Activated naive CD4-positive, alpha-beta T cell treated with anti-CD3 and anti-CD28 coated beads for 36 hours (primary cell): ENCODE measurements at regions not wholly inside any gene's neighbourhood (a gene's known extent, or its start where the extent isn't known, plus 50 kb on each side); places are given as distances from the start of the nearest gene placed in this dataset.

Experiments
- CTCF ChIA-PET: fragments of 350-600 bp; sonication (Branson Sonifier 250); formaldehyde crosslinking; loops from one replicate; lab custom pipeline; 2021; ENCODE audit warnings: antibody characterized with exemption; lab: Charles Lee
- DNase-seq: peaks from one replicate; pipeline ENCODE4 v3.0.0-alpha.2; 2020
- H3K27ac Mint-ChIP-seq: one replicate; pipeline ENCODE4 v1.8.0; 2021; ENCODE audit warnings: mild to moderate bottlenecking, mixed read lengths
- H3K27me3 Mint-ChIP-seq: one replicate; pipeline ENCODE4 v1.8.0; 2021; ENCODE audit warnings: low read depth, mixed read lengths
- H3K36me3 Mint-ChIP-seq: one replicate; pipeline ENCODE4 v1.8.0; 2021; ENCODE audit warnings: low read depth, mixed read lengths
- H3K4me1 Mint-ChIP-seq: one replicate; pipeline ENCODE4 v1.8.0; 2021; ENCODE audit warnings: low read depth, mixed read lengths
- H3K4me3 Mint-ChIP-seq: one replicate; pipeline ENCODE4 v1.8.0; 2021; ENCODE audit warnings: mild to moderate bottlenecking, moderate library complexity, mixed read lengths
- H3K9me3 Mint-ChIP-seq: one replicate; pipeline ENCODE4 v1.8.0; 2021; ENCODE audit warnings: mixed read lengths
- intact Hi-C: fragments of 100-400 bp; cut with micrococcal nuclease; formaldehyde crosslinking; loops from one replicate; pipeline ENCODE4 v1.15.1; 2023

DNA sequence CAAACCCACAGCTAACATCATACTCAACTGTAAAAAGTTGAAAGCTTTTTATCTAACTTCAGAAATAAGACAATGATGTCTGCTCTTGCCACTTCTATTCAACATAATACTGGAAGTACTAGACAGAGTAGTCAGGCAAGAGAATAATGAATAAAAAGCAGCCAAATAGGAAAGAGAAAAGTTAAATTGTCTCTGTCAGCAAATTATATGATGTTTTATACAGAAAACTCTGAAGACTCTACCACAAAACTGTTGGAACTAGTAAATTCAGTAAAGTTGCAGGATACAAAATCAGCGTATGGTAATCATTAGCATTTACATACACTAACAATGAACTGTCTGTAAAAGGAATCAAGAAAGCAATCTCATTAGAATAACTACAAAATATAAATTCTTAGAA is 752.9 kb upstream of the CT83 start:
- Mint-ChIP-seq H3K27me3 (no peaks in the 10 kb centered on the region), H3K4me1 (no peaks in the 10 kb centered on the region), H3K4me3 (no peak overlapping the region), H3K27ac (no peak overlapping the region), H3K9me3 (no peaks in the 10 kb centered on the region), H3K36me3 (no peaks in the 10 kb centered on the region)
- no peak for DNase-seq
- intact Hi-C loops = no loop called here
- CTCF ChIA-PET = no interaction called here

DNA sequence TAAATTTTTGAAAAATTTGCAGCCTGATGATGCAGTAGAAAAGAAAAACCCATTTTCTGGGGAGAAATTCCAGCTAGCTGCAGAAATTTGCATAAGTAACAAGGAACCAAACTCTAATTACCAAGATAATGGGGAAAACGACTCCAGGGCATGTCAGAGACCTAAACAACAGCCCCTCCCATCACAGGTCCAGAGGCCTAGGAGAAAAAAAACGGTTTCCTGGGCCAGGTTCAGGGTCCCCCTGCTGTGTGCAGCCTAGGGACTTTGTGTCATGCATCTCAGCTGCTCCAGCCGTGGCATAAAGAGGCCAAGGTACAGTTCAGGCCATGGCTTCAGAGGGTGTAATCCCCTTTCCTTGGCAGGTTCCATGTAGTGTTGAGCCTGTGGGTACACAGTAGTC is 733.7 kb upstream of the CT83 start:
- Mint-ChIP-seq H3K9me3 (peaks cover 1% of the 10 kb centered on the region), H3K27ac (no peak overlapping the region), H3K36me3 (no peaks in the 10 kb centered on the region), H3K4me1 (no peaks in the 10 kb centered on the region), H3K4me3 (no peak overlapping the region), H3K27me3 (no peaks in the 10 kb centered on the region)
- CTCF ChIA-PET = no interaction called here
- intact Hi-C loops = no loop called here
- DNase-seq = no peak

DNA sequence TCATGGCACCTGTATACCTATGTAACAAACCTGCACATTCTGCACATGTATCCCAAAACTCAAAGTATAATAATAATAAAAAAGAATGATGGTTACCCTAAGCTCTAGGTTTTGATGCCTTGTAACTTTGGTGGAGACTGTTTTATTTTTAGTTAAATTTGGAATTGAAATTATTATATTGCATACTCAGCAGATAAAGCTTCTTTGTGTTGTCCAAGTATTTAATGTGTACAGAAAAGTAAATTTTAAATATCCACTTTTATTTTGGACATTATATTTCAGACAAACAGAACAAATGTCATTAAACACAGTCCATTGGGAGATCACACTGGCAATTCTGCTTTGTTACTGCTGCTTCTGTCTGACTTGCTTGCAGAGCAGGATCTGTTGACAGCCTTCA is 684.5 kb upstream of the CT83 start:
- Mint-ChIP-seq H3K27me3 (no peaks in the 10 kb centered on the region), H3K27ac (no peak overlapping the region), H3K4me3 (no peak overlapping the region), H3K4me1 (no peaks in the 10 kb centered on the region), H3K36me3 (no peaks in the 10 kb centered on the region), H3K9me3 (peaks cover 4% of the 10 kb centered on the region)
- intact Hi-C loops = no loop called here
- no peak for DNase-seq
- CTCF ChIA-PET = no interaction called here

DNA sequence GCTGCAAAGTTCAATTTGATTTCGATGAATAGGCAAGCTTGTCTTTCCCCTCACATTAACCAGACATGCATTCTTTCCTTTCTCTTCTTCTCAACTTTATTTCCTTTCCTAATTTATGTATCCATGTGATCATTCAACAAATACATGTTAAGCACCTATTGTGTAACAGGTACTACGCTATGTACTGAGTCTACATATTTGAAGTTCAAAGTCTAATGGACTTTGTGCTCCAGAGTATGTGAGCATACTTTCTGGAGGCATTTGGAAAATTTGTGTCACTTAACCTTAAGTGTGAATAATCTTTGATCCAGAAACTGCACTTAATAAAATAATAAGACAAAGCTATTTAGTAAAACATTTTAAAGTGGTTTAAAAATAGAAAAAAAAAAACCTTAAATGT is 675.3 kb upstream of the CT83 start:
- no peaks in the 10 kb centered on the region for H3K36me3 Mint-ChIP-seq
- CTCF ChIA-PET = no interaction called here
- no peak overlapping the region for H3K4me3 Mint-ChIP-seq
- H3K9me3 Mint-ChIP-seq = no peaks in the 10 kb centered on the region
- no peaks in the 10 kb centered on the region for H3K4me1 Mint-ChIP-seq
- no peak overlapping the region for H3K27ac Mint-ChIP-seq
- no peak for DNase-seq
- no peaks in the 10 kb centered on the region for H3K27me3 Mint-ChIP-seq
- intact Hi-C loops = no loop called here

DNA sequence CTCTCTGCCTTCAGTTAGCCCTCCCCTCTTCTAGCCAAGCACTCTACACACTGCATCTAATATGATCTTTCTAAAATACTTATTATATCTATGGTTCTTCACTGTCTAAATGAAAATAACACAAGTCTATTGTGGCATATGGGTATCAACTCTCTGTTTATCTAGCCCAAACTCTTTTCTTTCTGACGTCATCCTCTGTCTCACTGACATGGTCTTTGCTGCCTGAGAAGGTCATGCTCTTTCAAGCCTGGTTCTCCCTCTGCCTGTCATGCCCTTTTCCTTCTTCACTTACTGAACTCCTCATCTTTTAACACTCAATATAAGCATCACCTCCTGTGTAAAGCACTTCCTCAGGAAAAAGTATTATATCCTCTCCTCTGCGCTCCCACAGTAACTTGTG is 672.2 kb upstream of the CT83 start:
- Mint-ChIP-seq H3K9me3 (peaks cover 2% of the 10 kb centered on the region), H3K27me3 (no peaks in the 10 kb centered on the region), H3K36me3 (no peaks in the 10 kb centered on the region), H3K27ac (no peak overlapping the region), H3K4me3 (no peak overlapping the region), H3K4me1 (no peaks in the 10 kb centered on the region)
- CTCF ChIA-PET = no interaction called here
- no peak for DNase-seq
- intact Hi-C loops = no loop called here

DNA sequence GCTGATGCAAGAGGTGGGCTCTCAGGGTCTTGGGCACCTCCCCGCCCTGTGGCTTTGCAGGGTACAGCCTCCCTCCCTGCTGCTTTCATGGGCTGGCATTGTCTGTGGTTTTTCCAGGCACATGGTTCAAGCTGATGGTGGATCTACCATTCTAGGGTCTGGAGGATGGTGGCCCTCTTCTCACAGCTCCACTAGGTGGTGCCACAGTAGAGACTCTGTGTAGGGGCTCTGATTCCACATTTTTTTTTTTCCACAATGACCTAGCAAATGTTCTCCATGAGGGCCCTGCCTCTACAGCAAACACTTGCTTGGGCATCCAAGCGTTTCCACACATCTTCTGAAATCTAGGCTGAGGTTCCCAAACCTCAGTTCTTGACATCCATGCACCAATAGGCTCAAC is 657.9 kb upstream of the CT83 start:
- intact Hi-C loops = no loop called here

DNA sequence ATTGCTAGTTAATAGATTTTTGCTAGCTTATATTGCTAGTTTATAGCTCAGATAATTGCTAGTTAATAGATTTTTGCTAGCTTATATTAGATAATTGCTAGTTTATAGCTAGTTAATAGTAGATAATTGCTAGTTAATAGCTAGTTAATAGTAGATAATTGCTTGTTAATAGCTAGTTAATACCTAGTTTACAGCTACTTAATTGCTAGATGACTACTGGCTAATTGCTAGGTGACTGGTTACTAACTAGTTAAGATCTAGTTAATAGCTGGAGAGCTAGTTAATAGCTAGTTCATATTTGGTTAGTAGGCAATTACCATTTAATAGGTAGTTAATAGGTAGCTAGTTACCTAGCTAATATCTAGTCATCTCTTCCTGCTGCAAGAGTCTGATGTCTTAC is 633.8 kb upstream of the CT83 start:
- H3K36me3 Mint-ChIP-seq = peaks cover 2% of the 10 kb centered on the region
- CTCF ChIA-PET = interaction anchor here (0.6 kb wide), 1 partner anchor 1158 kb away, joined by 4 read pairs; no protein-coding TSS in a partner anchor
- no peak overlapping the region for H3K4me3 Mint-ChIP-seq
- intact Hi-C loops = no loop called here
- no peak overlapping the region for H3K27ac Mint-ChIP-seq
- no peaks in the 10 kb centered on the region for H3K27me3 Mint-ChIP-seq
- peaks cover 3% of the 10 kb centered on the region for H3K9me3 Mint-ChIP-seq
- DNase-seq = no peak
- H3K4me1 Mint-ChIP-seq = no peaks in the 10 kb centered on the region

More for the DNA sequence above, 657.9 kb upstream of the CT83 start:
- CTCF ChIA-PET = no interaction called here
- no peaks in the 10 kb centered on the region for H3K4me1 Mint-ChIP-seq
- peaks cover 7% of the 10 kb centered on the region for H3K9me3 Mint-ChIP-seq
- H3K4me3 Mint-ChIP-seq = no peak overlapping the region
- no peaks in the 10 kb centered on the region for H3K36me3 Mint-ChIP-seq
- DNase-seq = no peak
- no peak overlapping the region for H3K27ac Mint-ChIP-seq
- H3K27me3 Mint-ChIP-seq = no peaks in the 10 kb centered on the region

DNA sequence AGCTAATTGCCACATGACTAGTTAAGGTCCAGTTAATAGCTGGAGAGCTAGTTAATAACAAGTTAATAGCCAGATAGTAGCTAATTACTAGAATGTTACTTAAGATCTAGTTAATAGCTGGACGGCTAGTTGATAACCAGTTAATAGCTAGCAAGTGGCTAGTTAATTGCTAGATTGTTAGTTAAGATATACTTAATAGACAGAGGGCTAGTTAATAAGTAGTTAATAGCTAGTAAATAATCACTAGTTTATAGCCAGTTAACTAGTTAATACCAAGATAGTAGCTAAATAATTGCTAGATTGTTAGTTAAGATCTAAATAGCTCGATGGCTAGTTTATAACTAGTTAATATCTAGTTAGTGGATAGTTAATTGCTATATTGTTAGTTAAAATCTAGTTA is 632.6 kb upstream of the CT83 start:
- CTCF ChIA-PET = no interaction called here
- Mint-ChIP-seq H3K4me3 (no peak overlapping the region), H3K27me3 (no peaks in the 10 kb centered on the region), H3K27ac (no peak overlapping the region), H3K9me3 (peaks cover 3% of the 10 kb centered on the region), H3K4me1 (no peaks in the 10 kb centered on the region), H3K36me3 (peaks cover 2% of the 10 kb centered on the region)
- no peak for DNase-seq
- intact Hi-C loops = no loop called here

DNA sequence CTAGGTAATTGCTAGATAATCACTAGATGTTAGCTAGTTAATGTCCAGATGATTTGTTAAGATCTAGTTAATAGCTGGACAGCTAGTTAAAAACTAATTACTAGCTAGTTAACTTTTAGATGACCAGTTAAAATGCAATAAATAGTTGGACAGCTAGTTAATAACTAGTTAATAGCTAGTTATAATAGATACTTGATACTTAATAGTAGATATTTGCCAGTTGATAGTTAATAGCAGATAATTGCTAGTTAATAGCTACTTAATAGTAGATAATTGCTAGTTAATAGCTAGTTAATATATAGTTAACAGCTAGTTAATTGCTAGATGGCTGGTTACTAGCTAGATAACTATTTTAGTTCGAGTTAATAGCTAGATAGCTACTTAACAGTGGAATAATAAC is 631.4 kb upstream of the CT83 start:
- Mint-ChIP-seq H3K27ac (no peak overlapping the region), H3K9me3 (peaks cover 3% of the 10 kb centered on the region), H3K36me3 (peaks cover 2% of the 10 kb centered on the region), H3K4me3 (no peak overlapping the region), H3K4me1 (no peaks in the 10 kb centered on the region), H3K27me3 (no peaks in the 10 kb centered on the region)
- DNase-seq = no peak
- intact Hi-C loops = no loop called here
- CTCF ChIA-PET = no interaction called here

DNA sequence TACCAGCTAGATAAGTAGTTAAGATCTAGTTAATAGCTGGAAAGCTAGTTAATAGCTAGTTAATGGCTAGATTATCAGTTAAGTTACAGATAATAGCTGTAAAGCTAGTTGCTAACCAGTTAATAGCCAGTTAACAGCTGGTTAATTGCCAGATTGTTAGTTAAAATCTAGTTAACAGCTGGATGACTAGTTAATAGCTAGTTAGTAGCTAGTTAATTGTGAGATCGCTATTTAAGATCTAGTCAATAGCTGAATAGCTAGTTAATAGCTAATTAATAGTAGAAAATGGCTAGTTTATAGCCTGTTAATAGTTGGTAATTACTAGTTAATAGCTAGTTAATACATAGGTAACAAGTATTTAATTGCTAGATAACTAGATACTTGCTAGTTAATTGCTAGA is 630.5 kb upstream of the CT83 start:
- H3K27ac Mint-ChIP-seq = no peak overlapping the region
- H3K4me1 Mint-ChIP-seq = no peaks in the 10 kb centered on the region
- H3K27me3 Mint-ChIP-seq = no peaks in the 10 kb centered on the region
- DNase-seq = no peak
- peaks cover 2% of the 10 kb centered on the region for H3K36me3 Mint-ChIP-seq
- intact Hi-C loops = no loop called here
- H3K9me3 Mint-ChIP-seq = peaks cover 3% of the 10 kb centered on the region
- H3K4me3 Mint-ChIP-seq = no peak overlapping the region
- CTCF ChIA-PET = no interaction called here

DNA sequence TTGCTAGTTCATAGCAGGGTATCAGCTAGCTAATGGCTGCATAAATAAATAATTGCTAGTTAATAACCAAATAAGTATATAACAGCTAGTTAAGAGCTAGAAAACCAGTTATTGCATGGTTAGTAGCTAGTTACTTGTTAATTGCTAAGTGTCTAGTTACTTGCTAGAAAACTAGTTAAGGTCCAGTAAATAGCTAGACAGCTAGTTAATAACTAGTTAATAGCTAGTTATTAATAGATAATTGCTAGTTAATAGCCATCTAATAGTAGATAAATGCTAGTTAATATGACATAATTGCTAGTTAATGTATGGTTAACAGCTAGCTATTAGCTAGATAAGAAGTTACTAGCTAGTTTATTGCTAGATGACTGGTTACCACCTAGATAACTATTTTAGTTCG is 629.9 kb upstream of the CT83 start:
- Mint-ChIP-seq H3K36me3 (peaks cover 2% of the 10 kb centered on the region), H3K4me3 (no peak overlapping the region), H3K27me3 (no peaks in the 10 kb centered on the region), H3K27ac (no peak overlapping the region), H3K4me1 (no peaks in the 10 kb centered on the region), H3K9me3 (peaks cover 3% of the 10 kb centered on the region)
- CTCF ChIA-PET = no interaction called here
- intact Hi-C loops = no loop called here
- DNase-seq = no peak

DNA sequence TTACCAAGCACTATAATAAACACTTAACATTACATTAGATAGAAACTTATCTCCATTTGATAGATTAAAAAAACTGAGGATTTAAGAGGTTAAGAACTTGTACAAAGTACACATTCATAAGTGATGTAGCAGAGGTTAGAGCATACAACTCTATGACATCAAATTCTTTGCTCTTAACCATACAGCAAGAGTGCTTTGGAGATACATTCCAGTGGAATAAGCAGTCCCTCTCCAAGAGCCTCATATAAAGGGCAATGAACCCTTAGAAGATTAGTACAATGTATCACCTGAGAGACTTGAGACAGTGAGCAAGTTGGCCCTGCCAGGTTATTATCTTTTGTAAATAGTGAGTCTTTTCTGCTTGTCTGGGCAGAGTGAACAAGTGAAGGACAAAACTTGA is 600.4 kb upstream of the CT83 start:
- H3K4me1 Mint-ChIP-seq = no peaks in the 10 kb centered on the region
- no peaks in the 10 kb centered on the region for H3K9me3 Mint-ChIP-seq
- no peak for DNase-seq
- CTCF ChIA-PET = no interaction called here
- no peak overlapping the region for H3K27ac Mint-ChIP-seq
- no peaks in the 10 kb centered on the region for H3K27me3 Mint-ChIP-seq
- no peak overlapping the region for H3K4me3 Mint-ChIP-seq
- H3K36me3 Mint-ChIP-seq = no peaks in the 10 kb centered on the region
- intact Hi-C loops = no loop called here

DNA sequence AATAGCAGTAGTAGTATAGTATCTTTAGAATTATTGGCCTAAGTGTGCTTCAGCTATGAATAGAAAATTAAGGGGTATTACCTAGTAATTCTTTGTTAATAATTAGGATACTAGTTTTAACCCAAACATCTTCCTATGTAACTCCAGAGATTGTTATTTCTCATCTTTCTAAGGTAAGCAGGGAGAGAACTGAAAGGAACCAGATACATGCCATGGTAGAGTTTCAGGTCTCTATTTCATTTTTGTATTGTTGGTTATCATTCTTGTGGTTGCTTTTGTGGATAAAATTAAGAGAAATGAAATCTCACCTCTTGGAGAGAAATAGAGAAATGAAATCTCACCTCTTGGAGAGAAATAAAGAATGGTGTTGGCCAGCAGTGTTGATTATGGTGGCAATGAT is 597.1 kb upstream of the CT83 start:
- intact Hi-C loops = no loop called here
- Mint-ChIP-seq H3K4me1 (no peaks in the 10 kb centered on the region), H3K9me3 (no peaks in the 10 kb centered on the region), H3K27me3 (no peaks in the 10 kb centered on the region), H3K36me3 (no peaks in the 10 kb centered on the region), H3K4me3 (no peak overlapping the region), H3K27ac (no peak overlapping the region)
- no peak for DNase-seq
- CTCF ChIA-PET = no interaction called here

DNA sequence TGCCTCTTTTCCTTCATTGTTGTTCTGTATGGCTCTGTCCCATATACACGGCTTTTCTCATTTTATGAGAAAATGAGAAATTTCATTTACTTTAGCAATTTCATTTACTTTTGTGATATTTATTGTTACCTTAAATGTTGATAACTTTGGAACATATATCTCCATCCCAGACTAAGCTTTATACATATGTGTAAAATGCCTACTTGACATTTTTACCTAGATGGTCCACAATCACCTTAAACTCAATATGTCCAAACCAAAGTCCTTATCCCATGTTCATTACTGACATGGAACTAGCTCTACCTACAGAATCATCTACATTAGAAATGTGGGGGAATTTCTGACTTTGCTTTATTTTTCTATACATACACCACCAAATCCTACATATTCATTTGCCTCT is 590.5 kb upstream of the CT83 start:
- Mint-ChIP-seq H3K4me3 (no peak overlapping the region), H3K4me1 (no peaks in the 10 kb centered on the region), H3K27me3 (no peaks in the 10 kb centered on the region), H3K27ac (no peak overlapping the region), H3K9me3 (peaks cover 2% of the 10 kb centered on the region), H3K36me3 (no peaks in the 10 kb centered on the region)
- CTCF ChIA-PET = no interaction called here
- intact Hi-C loops = no loop called here
- DNase-seq = no peak
